Fibroblast of lung (primary cell): ENCODE measurements at regions not wholly inside any gene's neighbourhood (a gene's known extent, or its start where the extent isn't known, plus 50 kb on each side); places are given as distances from the start of the nearest gene placed in this dataset.

Experiments
- DNase-seq, 2 donors: peaks; one replicate each; pipeline versions ENCODE4 v3.0.0 to v3.0.0-alpha.2; 2010; ENCODE audit warnings: low read depth in 2 of 2
- H2AFZ ChIP-seq: 2 replicates; pipeline ENCODE4 v1.5.1; 2012; ENCODE audit warnings: low read length, control low read depth, inconsistent platforms
- H3K27ac ChIP-seq: 2 replicates; pipeline ENCODE4 v1.5.1; 2011; ENCODE audit warnings: low read length, control low read depth; ENCODE audit not compliant: insufficient read depth
- H3K27me3 ChIP-seq: 2 replicates; pipeline ENCODE4 v1.5.1; 2011; ENCODE audit warnings: mild to moderate bottlenecking, low read length; ENCODE audit not compliant: control insufficient read depth, insufficient read depth
- H3K36me3 ChIP-seq: 2 replicates; pipeline ENCODE4 v1.5.1; 2011; ENCODE audit warnings: low read length; ENCODE audit not compliant: control insufficient read depth, insufficient read depth
- H3K4me1 ChIP-seq: 2 replicates; pipeline ENCODE4 v1.5.1; 2011; ENCODE audit warnings: low read length; ENCODE audit not compliant: control insufficient read depth, insufficient read depth; ENCODE audit errors: extremely low read depth
- H3K4me2 ChIP-seq: 2 replicates; pipeline ENCODE4 v1.5.1; 2011; ENCODE audit warnings: low read length, control low read depth; ENCODE audit not compliant: insufficient read depth; ENCODE audit errors: extremely low read depth
- H3K4me3 ChIP-seq, 4 experiments: fragments of 200-600 bp in 1 of 4; sonication (generic) in 1 of 4; replicated peaks in 1 of 4; 2 replicates each; pipeline ENCODE4 v1.5.1; 2011 to 2016; ENCODE audit warnings: low read length in 4 of 4, low read depth in 3 of 4, mild to moderate bottlenecking in 3 of 4, control low read depth in 2 of 4, inconsistent platforms in 1 of 4, mixed read lengths in 1 of 4; ENCODE audit not compliant: insufficient read depth in 1 of 4; ENCODE audit errors: control extremely low read depth in 1 of 4
- H3K79me2 ChIP-seq: 2 replicates; pipeline ENCODE4 v1.5.1; 2012; ENCODE audit warnings: mild to moderate bottlenecking, low read length, inconsistent platforms; ENCODE audit not compliant: control insufficient read depth, insufficient read depth
- H3K9ac ChIP-seq: 2 replicates; pipeline ENCODE4 v1.5.1; 2011; ENCODE audit warnings: mild to moderate bottlenecking, low read length, control low read depth; ENCODE audit not compliant: insufficient read depth
- H3K9me3 ChIP-seq: 2 replicates; pipeline ENCODE4 v1.5.1; 2012; ENCODE audit warnings: low read depth, low read length; ENCODE audit not compliant: control insufficient read depth, insufficient read depth
- H4K20me1 ChIP-seq: 2 replicates; pipeline ENCODE4 v1.5.1; 2011; ENCODE audit warnings: low read length; ENCODE audit not compliant: control insufficient read depth, insufficient read depth; ENCODE audit errors: extremely low read depth
- CTCF ChIP-seq, 2 donors: IDR thresholded peaks in 1 of 2; conservative IDR thresholded peaks in 1 of 2; 1 replicate in 1 of 2; 2 replicates in 1 of 2; pipeline ENCODE4 v1.5.1; 2011 to 2012; ENCODE audit warnings: low read length in 2 of 2, control low read depth in 1 of 2, inconsistent platforms in 1 of 2, low read depth in 1 of 2, mild to moderate bottlenecking in 1 of 2
- EZH2 ChIP-seq: IDR thresholded peaks from 2 replicates; pipeline ENCODE4 v1.5.1; 2012; ENCODE audit warnings: low read length, control low read depth, mild to moderate bottlenecking; ENCODE audit errors: missing control alignments

GRCh38 chr7:152967958-152968357 is 208.4 kb downstream of the ACTR3B start:
- DNase-seq, result peak in 1 of 2 donors; percentile 8
- TF ChIP-seq CTCF (conservative IDR thresholded peaks at IDR 0.05 in 1 of 2, IDR thresholded peaks at IDR 0.05 in 1 of 2; ENCODE audit: low read depth in 1 of 2, low read length in 2 of 2), result no peak
- TF ChIP-seq EZH2, result no peak
- no peak overlapping the region for H3K4me3 ChIP-seq

DNA sequence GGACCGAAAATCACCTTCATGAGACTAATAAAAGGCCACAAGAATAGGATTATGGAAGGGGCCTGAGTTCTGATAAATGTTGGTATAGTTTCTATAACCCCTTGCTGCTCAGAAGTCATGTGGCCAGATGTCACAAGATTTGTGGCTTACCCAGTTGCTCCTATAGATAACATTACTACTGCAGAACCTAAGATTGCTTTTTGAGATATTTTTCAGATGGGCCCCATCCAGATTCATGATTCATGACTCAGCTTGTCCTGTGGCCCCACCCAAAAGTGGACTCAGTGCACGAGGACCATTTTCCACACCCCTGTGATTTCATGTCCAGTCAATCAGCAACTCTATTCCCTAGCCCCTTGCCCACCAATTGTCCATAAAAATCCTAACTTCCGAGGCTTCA is 209.0 kb downstream of the ACTR3B start:
- no peak for DNase-seq
- H3K79me2 ChIP-seq, result no peaks in the 10 kb centered on the region
- H3K4me1 ChIP-seq, result no peaks in the 10 kb centered on the region
- TF ChIP-seq EZH2 (no peak), CTCF (conservative IDR thresholded peaks at IDR 0.05 in 1 of 2, IDR thresholded peaks at IDR 0.05 in 1 of 2; ENCODE audit: low read depth in 1 of 2, low read length in 2 of 2) (no peak)
- no peaks in the 10 kb centered on the region for H3K9me3 ChIP-seq
- no peak overlapping the region for H3K9ac ChIP-seq
- H3K4me3 ChIP-seq, result no peak overlapping the region
- H3K36me3 ChIP-seq, result no peaks in the 10 kb centered on the region
- H3K27ac ChIP-seq, result no peak overlapping the region
- no peak overlapping the region for H3K4me2 ChIP-seq
- H4K20me1 ChIP-seq, result no peaks in the 10 kb centered on the region
- H2AFZ ChIP-seq, result no peak overlapping the region
- H3K27me3 ChIP-seq, result no peaks in the 10 kb centered on the region

More at GRCh38 chr7:152967958-152968357, 208.4 kb downstream of the ACTR3B start:
- no peak overlapping the region for H2AFZ ChIP-seq
- H3K4me2 ChIP-seq, result no peak overlapping the region
- H4K20me1 ChIP-seq, result no peaks in the 10 kb centered on the region
- H3K36me3 ChIP-seq, result no peaks in the 10 kb centered on the region
- no peaks in the 10 kb centered on the region for H3K4me1 ChIP-seq
- H3K27ac ChIP-seq, result no peak overlapping the region
- H3K27me3 ChIP-seq, result no peaks in the 10 kb centered on the region
- H3K79me2 ChIP-seq, result no peaks in the 10 kb centered on the region
- H3K9ac ChIP-seq, result no peak overlapping the region
- H3K9me3 ChIP-seq, result no peaks in the 10 kb centered on the region

- H3K27ac ChIP-seq, result no peak overlapping the region
Observed at GRCh38 chr7:152969335-152969734, 209.8 kb downstream of the ACTR3B start.

More at GRCh38 chr7:152969335-152969734, 209.8 kb downstream of the ACTR3B start:
- Histone ChIP-seq H3K4me1 (no peaks in the 10 kb centered on the region), H3K4me2 (no peak overlapping the region), H3K36me3 (no peaks in the 10 kb centered on the region), H3K4me3 (no peak overlapping the region), H4K20me1 (no peaks in the 10 kb centered on the region), H3K9ac (no peak overlapping the region), H3K27me3 (no peaks in the 10 kb centered on the region), H3K9me3 (no peaks in the 10 kb centered on the region), H3K79me2 (no peaks in the 10 kb centered on the region), H2AFZ (no peak overlapping the region)
- TF ChIP-seq CTCF (conservative IDR thresholded peaks at IDR 0.05 in 1 of 2, IDR thresholded peaks at IDR 0.05 in 1 of 2; ENCODE audit: low read depth in 1 of 2, low read length in 2 of 2) (no peak), EZH2 (no peak)
- DNase-seq, result no peak
